NB4 (cell line): ENCODE measurements at regions not wholly inside any gene's neighbourhood (a gene's known extent, or its start where the extent isn't known, plus 50 kb on each side); places are given as distances from the start of the nearest gene placed in this dataset.

Experiments
- MYC ChIP-seq: IDR thresholded peaks from 2 replicates; pipeline ENCODE4 v1.6.1; 2011; ENCODE audit warnings: low read depth, low read length
- POLR2A ChIP-seq: IDR thresholded peaks from 2 replicates; pipeline ENCODE4 v1.6.1; 2011; ENCODE audit warnings: mild to moderate bottlenecking; ENCODE audit not compliant: insufficient read length; ENCODE audit errors: extremely low read depth
- TF ChIP-seq, protein P1 (sequence below): IDR thresholded peaks from 2 replicates; pipeline ENCODE4 v1.6.1; 2011; ENCODE audit warnings: low read depth, low read length

DNA sequence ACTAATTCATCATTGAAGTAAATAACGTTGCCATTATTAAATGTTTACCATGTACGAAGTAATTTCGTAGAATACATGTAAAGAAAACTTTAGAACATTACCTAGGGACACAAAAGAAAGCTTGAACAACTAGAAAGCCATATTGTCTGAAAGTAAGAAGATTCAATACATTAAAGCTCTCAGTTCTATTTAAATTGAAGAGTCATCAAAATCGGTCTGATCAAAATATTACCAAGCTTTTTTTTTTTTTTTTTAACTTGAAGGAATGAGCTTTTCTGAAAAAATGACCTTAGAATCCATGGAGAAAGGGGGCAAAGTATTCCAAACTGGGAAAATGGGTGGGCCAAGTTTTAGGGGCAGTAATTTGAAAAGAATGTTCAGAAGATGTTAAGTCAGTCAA lies 300.8 kb downstream of the GPD2 start:
- no peak for TF ChIP-seq MYC
- TF ChIP-seq POLR2A, result no peak
- TF ChIP-seq, protein P1, sequence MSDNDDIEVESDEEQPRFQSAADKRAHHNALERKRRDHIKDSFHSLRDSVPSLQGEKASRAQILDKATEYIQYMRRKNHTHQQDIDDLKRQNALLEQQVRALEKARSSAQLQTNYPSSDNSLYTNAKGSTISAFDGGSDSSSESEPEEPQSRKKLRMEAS, result no peak
